Stomach (tissue), 4 donors: ENCODE measurements at regions not wholly inside any gene's neighbourhood (a gene's known extent, or its start where the extent isn't known, plus 50 kb on each side); places are given as distances from the start of the nearest gene placed in this dataset.

Experiments used
- EP300 ChIP-seq: sonication (generic); formaldehyde crosslinking; IDR thresholded peaks from one replicate; pipeline ENCODE4 v1.6.1; 2017; ENCODE audit warnings: antibody characterized with exemption
- POLR2A ChIP-seq, 4 donors: fragments of 450-650 bp; IDR thresholded peaks; one replicate each; pipeline ENCODE4 v1.6.1; 2016; ENCODE audit warnings: antibody characterized with exemption in 4 of 4, control low read depth in 2 of 4, mild to moderate bottlenecking in 1 of 4, moderate library complexity in 1 of 4
- POLR2AphosphoS5 ChIP-seq, 3 donors: sonication (generic); formaldehyde crosslinking; IDR thresholded peaks; one replicate each; pipeline ENCODE4 v1.6.1; 2016; ENCODE audit warnings: antibody characterized with exemption in 3 of 3
- TF ChIP-seq, protein P1 (sequence below), 7 experiments: fragments of 450-650 bp in 4 of 7; fragments of 200-600 bp in 3 of 7; sonication (generic) in 3 of 7; IDR thresholded peaks; one replicate each; pipeline ENCODE4 v1.5.1; 2016 to 2019; ENCODE audit warnings: antibody characterized with exemption in 7 of 7, control low read depth in 2 of 7, mild to moderate bottlenecking in 1 of 7

GRCh38 chrY:14231703-14232102, 175.7 kb downstream of the VCY1B start:
- TF ChIP-seq, protein P1, sequence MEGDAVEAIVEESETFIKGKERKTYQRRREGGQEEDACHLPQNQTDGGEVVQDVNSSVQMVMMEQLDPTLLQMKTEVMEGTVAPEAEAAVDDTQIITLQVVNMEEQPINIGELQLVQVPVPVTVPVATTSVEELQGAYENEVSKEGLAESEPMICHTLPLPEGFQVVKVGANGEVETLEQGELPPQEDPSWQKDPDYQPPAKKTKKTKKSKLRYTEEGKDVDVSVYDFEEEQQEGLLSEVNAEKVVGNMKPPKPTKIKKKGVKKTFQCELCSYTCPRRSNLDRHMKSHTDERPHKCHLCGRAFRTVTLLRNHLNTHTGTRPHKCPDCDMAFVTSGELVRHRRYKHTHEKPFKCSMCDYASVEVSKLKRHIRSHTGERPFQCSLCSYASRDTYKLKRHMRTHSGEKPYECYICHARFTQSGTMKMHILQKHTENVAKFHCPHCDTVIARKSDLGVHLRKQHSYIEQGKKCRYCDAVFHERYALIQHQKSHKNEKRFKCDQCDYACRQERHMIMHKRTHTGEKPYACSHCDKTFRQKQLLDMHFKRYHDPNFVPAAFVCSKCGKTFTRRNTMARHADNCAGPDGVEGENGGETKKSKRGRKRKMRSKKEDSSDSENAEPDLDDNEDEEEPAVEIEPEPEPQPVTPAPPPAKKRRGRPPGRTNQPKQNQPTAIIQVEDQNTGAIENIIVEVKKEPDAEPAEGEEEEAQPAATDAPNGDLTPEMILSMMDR (IDR thresholded peaks at IDR 0.05): no peak
- no peak for TF ChIP-seq POLR2A (IDR thresholded peaks at IDR 0.05)
- TF ChIP-seq EP300: no peak
- TF ChIP-seq POLR2AphosphoS5 (IDR thresholded peaks at IDR 0.05): no peak
